Effector memory CD4-positive, alpha-beta T cell (primary cell): ENCODE measurements at regions not wholly inside any gene's neighbourhood (a gene's known extent, or its start where the extent isn't known, plus 50 kb on each side); places are given as distances from the start of the nearest gene placed in this dataset.

Experiments used
- DNase-seq, 3 donors: peaks; one replicate each; pipeline ENCODE4 v3.0.0-alpha.2; 2020
- H3K27ac ChIP-seq: 2 replicates; pipeline ENCODE4 v1.7.0; 2013; ENCODE audit warnings: mild to moderate bottlenecking, low read length, moderate library complexity; ENCODE audit not compliant: insufficient read depth, poor library complexity, severe bottlenecking
- H3K27me3 ChIP-seq: replicated peaks from 2 replicates; pipeline ENCODE4 v1.7.0; 2013; ENCODE audit warnings: mild to moderate bottlenecking, low read length; ENCODE audit not compliant: insufficient read depth, control insufficient read depth, poor library complexity, severe bottlenecking
- H3K36me3 ChIP-seq: 2 replicates; pipeline ENCODE4 v1.7.0; 2013; ENCODE audit warnings: mild to moderate bottlenecking, low read length, moderate library complexity; ENCODE audit not compliant: control insufficient read depth, insufficient read depth
- H3K4me1 ChIP-seq: 2 replicates; pipeline ENCODE4 v1.7.0; 2013; ENCODE audit warnings: low read length, mild to moderate bottlenecking; ENCODE audit not compliant: control insufficient read depth, insufficient read depth, poor library complexity, severe bottlenecking
- H3K4me3 ChIP-seq: 2 replicates; pipeline ENCODE4 v1.7.0; 2013; ENCODE audit warnings: low read length, low read depth, mild to moderate bottlenecking; ENCODE audit not compliant: insufficient read depth, poor library complexity, severe bottlenecking
- H3K9me3 ChIP-seq: 2 replicates; pipeline ENCODE4 v1.7.0; 2013; ENCODE audit warnings: mild to moderate bottlenecking, low read length, moderate library complexity; ENCODE audit not compliant: control insufficient read depth

DNA sequence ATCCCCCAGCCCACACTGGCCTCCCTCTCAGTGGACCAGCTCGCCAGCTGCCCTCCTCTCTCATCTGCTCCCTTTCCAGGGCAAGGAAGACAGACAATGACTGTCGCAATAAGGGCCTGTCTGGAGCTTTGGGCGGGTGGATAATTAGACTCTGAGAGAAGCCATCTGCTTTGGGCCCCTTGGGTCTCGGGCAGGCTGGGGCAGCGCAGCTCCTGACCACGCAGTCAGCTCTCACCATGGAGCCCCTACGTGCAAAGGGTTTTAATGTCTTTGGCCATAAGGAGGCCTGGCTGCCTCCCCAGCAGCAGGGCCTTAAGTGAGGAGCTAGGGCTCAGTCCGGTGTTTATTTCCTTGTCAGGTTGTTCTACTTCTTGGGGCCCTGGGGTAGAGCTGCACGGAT lies 153.9 kb downstream of the CHST1 start:
- Histone ChIP-seq H3K4me1 (no peaks in the 10 kb centered on the region), H3K27ac (no peak overlapping the region), H3K9me3 (no peaks in the 10 kb centered on the region), H3K27me3 (peaks cover 3% of the 10 kb centered on the region), H3K36me3 (no peaks in the 10 kb centered on the region), H3K4me3 (no peak overlapping the region)
- DNase-seq, result no peak

DNA sequence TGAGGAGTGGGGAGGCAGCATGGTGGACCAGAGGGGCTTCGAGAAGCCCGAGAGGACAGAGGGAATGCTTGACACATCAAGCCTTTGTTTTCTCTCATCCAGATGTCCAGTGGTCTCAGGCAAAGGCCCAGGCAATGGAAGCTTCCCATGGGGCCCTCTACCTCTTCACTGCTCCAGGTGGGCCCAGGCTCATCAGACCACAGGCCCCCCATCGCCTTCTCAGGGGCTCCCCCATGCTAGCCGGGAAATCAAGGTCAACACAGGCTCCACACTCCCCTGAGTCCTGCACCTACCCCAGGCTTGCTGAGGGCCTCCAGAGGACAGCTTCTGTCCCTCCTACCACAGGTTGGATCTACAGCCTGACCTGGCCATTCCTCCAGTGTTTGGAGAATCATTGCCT lies 157.5 kb downstream of the CHST1 start:
- H3K27ac ChIP-seq, result no peak overlapping the region
- no peaks in the 10 kb centered on the region for H3K36me3 ChIP-seq
- H3K4me1 ChIP-seq, result no peaks in the 10 kb centered on the region
- peaks cover 3% of the 10 kb centered on the region for H3K27me3 ChIP-seq
- H3K4me3 ChIP-seq, result no peak overlapping the region
- no peaks in the 10 kb centered on the region for H3K9me3 ChIP-seq
- no peak for DNase-seq

DNA sequence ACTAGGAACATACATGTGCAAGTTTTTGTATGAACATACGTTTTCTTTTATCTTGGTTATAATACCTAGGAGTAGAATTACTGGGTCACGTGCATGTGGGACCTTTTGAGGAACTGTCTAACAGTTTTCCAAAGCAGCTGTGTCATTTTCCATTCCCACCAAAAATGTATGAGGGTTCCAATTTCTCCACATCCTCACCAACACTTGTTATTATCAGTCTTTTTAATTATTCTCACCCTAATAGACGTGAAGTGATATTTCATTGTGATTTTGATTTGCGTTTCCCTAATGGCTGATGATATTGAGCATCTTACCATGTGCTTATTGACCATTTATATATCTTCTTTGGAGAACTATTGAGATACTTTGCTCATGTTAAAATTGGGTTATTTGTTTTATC lies 162.1 kb downstream of the CHST1 start:
- no peaks in the 10 kb centered on the region for H3K36me3 ChIP-seq
- no peak overlapping the region for H3K27ac ChIP-seq
- H3K27me3 ChIP-seq, result peaks cover 2% of the 10 kb centered on the region
- H3K9me3 ChIP-seq, result no peaks in the 10 kb centered on the region
- H3K4me3 ChIP-seq, result no peak overlapping the region
- no peaks in the 10 kb centered on the region for H3K4me1 ChIP-seq
- DNase-seq, result no peak

DNA sequence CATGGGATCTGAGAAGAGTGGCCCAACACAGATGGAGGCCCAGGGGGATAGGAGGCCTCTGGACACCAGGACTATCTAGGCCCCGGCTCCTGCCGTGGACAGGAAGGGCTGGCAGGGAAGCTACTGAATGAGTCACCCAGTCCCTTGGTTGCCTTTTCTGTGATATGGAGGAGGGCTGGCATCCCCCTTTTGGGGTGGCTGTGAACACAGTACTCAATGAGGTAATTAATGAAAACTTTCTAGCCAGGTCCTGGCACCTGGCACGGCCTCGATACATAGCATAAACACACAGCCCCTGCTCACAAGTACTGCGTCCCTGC lies 163.2 kb downstream of the CHST1 start:
- Histone ChIP-seq H3K27me3 (no peaks in the 10 kb centered on the region), H3K4me1 (no peaks in the 10 kb centered on the region), H3K27ac (no peak overlapping the region), H3K9me3 (no peaks in the 10 kb centered on the region), H3K4me3 (no peak overlapping the region), H3K36me3 (no peaks in the 10 kb centered on the region)
- no peak for DNase-seq

DNA sequence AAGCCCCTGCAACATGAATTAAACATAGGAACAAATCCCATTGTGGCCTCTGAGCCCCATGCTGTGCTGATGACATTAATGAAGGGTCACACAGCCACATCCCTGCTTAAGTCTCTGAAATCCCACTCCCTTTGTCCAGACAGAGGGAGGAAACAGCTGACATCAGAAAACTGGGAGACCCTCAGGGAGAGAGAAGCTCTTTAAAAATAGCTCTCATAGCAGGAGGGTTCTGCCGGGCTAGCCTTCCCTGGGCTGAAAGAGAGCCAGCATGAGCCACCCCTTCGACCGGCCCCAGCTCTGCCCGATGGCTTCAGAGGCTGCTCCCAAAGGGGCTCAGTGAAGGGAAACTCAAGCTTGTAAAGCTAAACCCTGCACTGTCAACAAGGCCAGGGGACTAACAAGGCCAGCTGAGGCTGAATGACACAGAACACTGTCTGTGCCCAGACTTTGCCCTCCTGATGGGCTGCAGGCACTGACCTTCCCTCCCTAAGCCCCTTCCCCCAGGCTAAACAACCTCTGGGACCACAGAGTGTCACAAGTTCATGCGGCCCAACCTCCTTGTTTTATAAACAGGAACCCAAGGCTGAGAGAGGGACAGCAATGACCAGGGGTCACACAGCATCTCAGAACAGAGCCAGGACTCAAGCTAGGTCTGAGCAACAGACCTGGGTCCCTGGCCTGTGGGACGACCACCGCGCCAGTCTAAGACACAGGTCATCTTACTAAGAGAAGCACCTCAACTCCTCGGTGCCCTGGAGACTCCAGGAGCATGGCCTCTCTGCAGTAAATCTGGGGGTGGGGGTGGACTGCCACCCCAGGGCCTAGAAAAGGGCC lies 163.8 kb downstream of the CHST1 start:
- Histone ChIP-seq H3K9me3 (no peaks in the 10 kb centered on the region), H3K36me3 (no peaks in the 10 kb centered on the region), H3K27me3 (no peaks in the 10 kb centered on the region), H3K4me1 (no peaks in the 10 kb centered on the region), H3K4me3 (no peak overlapping the region), H3K27ac (no peak overlapping the region)
- DNase-seq, result no peak

DNA sequence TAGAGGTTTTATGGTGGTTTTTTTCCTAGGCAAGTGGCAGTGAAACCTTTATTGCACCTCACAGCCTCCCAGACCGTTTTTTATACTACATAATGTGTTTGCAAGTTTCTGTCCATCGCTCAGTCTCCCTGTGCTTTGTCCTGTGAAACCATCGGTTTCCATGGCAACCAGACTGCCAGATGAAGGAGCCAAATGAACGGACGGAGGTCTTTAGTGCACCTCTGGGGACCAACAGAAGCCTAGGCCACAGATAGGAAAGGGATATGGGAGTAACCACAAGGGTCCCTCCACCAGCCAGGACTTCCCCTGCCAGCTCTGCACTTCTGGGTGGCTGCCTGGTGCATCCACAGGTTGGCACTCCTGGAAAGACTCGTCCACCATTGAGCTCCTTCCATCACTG lies 165.0 kb downstream of the CHST1 start:
- Histone ChIP-seq H3K27me3 (no peaks in the 10 kb centered on the region), H3K4me1 (no peaks in the 10 kb centered on the region), H3K9me3 (no peaks in the 10 kb centered on the region), H3K36me3 (no peaks in the 10 kb centered on the region), H3K27ac (no peak overlapping the region), H3K4me3 (no peak overlapping the region)
- DNase-seq, result no peak

DNA sequence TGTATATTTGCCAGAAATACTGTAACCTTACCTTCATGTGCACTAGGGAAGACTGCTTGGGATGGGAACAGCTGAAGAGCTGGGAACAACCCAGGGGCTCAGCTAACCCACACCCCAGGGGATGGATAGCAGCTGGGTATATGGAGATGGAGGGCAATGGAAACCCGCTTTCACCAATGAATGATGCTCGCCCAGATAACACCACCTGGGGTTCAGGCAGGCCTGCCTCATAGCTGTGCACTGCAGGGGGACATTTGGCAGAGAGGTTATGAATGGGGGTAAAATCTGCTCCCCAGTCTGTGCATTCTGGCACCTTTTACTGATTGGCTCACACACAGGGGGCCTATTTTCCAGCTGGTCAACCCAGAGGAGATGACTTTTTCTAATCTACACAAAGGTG lies 170.7 kb downstream of the CHST1 start:
- Histone ChIP-seq H3K4me1 (no peaks in the 10 kb centered on the region), H3K36me3 (no peaks in the 10 kb centered on the region), H3K27ac (no peak overlapping the region), H3K4me3 (no peak overlapping the region), H3K9me3 (no peaks in the 10 kb centered on the region), H3K27me3 (no peaks in the 10 kb centered on the region)
- DNase-seq, result no peak

DNA sequence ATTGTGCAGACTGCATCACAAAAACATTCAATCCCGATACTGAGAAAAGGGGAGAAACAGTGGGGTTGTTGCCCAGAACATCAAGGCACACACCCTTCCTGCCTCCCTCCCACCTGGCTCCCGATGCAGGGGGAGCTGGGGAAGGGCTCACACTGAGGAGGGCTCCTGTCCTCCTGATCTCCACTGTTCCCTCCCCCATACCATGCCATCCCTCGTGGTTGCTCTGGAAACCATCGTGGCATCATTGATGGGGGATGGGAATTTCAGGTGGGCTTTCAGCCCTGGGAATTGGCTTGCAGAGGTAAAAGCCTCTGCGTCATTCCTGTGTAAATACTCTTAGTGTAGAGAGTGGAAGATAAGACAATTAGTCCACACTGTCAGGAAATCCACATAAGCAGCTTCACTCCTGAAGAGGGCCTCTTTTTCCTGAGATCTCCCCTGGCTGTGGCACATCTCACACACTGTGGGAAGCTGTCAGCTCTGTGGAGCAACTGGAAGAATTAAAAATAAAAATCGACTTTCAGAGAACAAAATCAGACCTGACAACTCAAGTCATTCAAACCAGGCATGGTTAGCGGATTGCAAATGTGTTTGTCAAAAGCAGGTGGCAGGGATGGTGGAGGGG lies 176.0 kb downstream of the CHST1 start:
- Histone ChIP-seq H3K9me3 (no peaks in the 10 kb centered on the region), H3K4me1 (no peaks in the 10 kb centered on the region), H3K27me3 (no peaks in the 10 kb centered on the region), H3K36me3 (no peaks in the 10 kb centered on the region), H3K27ac (no peak overlapping the region), H3K4me3 (no peak overlapping the region)
- no peak for DNase-seq

DNA sequence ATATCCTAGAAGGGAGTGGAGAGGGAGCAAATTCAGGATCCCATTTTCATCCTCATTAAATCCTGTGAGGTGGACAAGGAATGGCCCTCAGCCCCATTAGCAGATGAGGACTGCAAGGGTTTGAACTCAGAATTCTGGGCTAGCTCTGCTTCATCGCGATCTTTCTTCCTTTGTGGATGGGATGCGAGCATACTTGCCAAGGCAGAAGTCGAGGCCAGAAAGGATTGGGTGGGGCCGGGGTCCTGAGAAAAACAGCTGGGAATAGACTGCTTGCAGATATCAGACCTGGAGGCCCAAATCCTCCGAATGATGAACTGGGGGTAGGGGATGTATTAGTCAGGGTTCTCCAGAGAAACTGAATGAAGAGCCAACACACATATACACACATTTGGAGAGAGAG lies 179.0 kb downstream of the CHST1 start:
- no peaks in the 10 kb centered on the region for H3K36me3 ChIP-seq
- H3K4me3 ChIP-seq, result no peak overlapping the region
- no peak overlapping the region for H3K27ac ChIP-seq
- H3K27me3 ChIP-seq, result no peaks in the 10 kb centered on the region
- H3K4me1 ChIP-seq, result no peaks in the 10 kb centered on the region
- no peak for DNase-seq
- H3K9me3 ChIP-seq, result no peaks in the 10 kb centered on the region

DNA sequence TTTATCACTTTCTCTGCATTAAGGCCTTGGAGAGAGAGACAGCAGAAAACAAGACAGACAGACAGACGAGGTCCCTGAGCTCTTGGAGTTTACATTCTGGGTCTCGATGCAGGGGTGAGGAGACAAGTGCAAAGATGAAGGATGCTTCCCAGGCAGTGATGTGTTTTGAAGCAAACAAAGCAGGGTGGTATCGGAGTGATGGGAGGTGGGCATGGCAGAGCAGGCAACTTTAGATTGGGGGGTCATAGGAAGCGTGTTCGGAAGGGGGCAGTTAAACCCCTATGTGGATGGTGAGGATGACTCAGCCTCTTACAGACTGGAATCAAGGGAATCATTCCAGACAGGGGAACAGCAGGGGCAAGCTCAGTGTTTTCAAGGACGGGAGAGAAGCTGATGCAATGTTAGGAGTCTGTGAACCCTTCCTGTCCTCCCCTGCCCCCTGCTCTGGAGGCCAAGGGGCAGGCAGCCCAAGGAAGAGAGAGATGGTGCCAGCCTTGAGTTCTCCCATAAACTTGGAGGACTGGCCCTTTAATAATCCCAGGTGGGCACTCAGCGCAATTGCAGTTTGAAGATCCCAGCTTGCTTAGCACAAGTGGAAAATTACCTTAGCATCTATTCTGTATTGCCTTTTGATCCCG lies 180.2 kb downstream of the CHST1 start:
- Histone ChIP-seq H3K36me3 (no peaks in the 10 kb centered on the region), H3K4me3 (no peak overlapping the region), H3K9me3 (no peaks in the 10 kb centered on the region), H3K27me3 (no peaks in the 10 kb centered on the region), H3K27ac (no peak overlapping the region), H3K4me1 (no peaks in the 10 kb centered on the region)
- DNase-seq, result no peak
